SK-N-SH treated with all-trans-retinoic acid at 6 μM for 48 hours (cell line): ENCODE measurements at regions not wholly inside any gene's neighbourhood (a gene's known extent, or its start where the extent isn't known, plus 50 kb on each side); places are given as distances from the start of the nearest gene placed in this dataset.

Experiments used
- ATAC-seq: fragments of 200-7000 bp; cut with Tn5 transposase; 3 replicates; pipeline ENCODE4 v1.9.1; 2020; ENCODE audit warnings: mild to moderate bottlenecking, moderate library complexity
- ARNTL ChIP-seq: fragments of 450-650 bp; formaldehyde crosslinking; IDR thresholded peaks from 2 replicates; pipeline ENCODE4 v1.5.0; 2020; ENCODE audit warnings: low read depth, mild to moderate bottlenecking, moderate library complexity, borderline replicate concordance
- BACH2 ChIP-seq: fragments of 250-450 bp; sonication (Bioruptor Pico); IDR thresholded peaks from 2 replicates; pipeline ENCODE4 v1.9.0; 2021; ENCODE audit warnings: mild to moderate bottlenecking, borderline replicate concordance
- CREB5 ChIP-seq: fragments of 250-450 bp; sonication (Bioruptor Pico); IDR thresholded peaks from 2 replicates; pipeline ENCODE4 v1.5.1; 2020; ENCODE audit warnings: low read depth, mild to moderate bottlenecking, moderate library complexity
- CSDC2 ChIP-seq: fragments of 250-450 bp; sonication (Bioruptor Pico); IDR thresholded peaks from 2 replicates; pipeline ENCODE4 v1.5.0; 2020; ENCODE audit warnings: mild to moderate bottlenecking, moderate library complexity
- CSRNP3 ChIP-seq: fragments of 250-450 bp; sonication (Bioruptor Pico); IDR thresholded peaks from 2 replicates; pipeline ENCODE4 v1.5.1; 2021; ENCODE audit warnings: mild to moderate bottlenecking, moderate library complexity
- ESRRG ChIP-seq: fragments of 250-450 bp; sonication (Bioruptor Pico); IDR thresholded peaks from 2 replicates; pipeline ENCODE4 v1.6.1; 2021; ENCODE audit warnings: mild to moderate bottlenecking
- GLIS3 ChIP-seq: fragments of 250-450 bp; sonication (Bioruptor Pico); IDR thresholded peaks from 2 replicates; pipeline ENCODE4 v1.5.0; 2020; ENCODE audit warnings: mild to moderate bottlenecking, moderate library complexity
- ISL1 ChIP-seq: fragments of 250-450 bp; sonication (Bioruptor Pico); IDR thresholded peaks from 2 replicates; pipeline ENCODE4 v2.1.2; 2022; ENCODE audit warnings: mild to moderate bottlenecking, moderate library complexity
- OSR1 ChIP-seq: fragments of 250-450 bp; sonication (Bioruptor Pico); IDR thresholded peaks from 2 replicates; pipeline ENCODE4 v1.8.0; 2022; ENCODE audit warnings: moderate library complexity, mild to moderate bottlenecking, inconsistent platforms
- PATZ1 ChIP-seq: fragments of 250-450 bp; sonication (Bioruptor Pico); IDR thresholded peaks from 2 replicates; pipeline ENCODE4 v1.8.0; 2020; ENCODE audit warnings: mild to moderate bottlenecking, moderate library complexity, borderline replicate concordance
- POU6F1 ChIP-seq: fragments of 250-450 bp; sonication (Bioruptor Pico); IDR thresholded peaks from 2 replicates; pipeline ENCODE4 v1.8.0; 2021; ENCODE audit warnings: low read depth, mild to moderate bottlenecking, moderate library complexity, borderline replicate concordance
- PPARA ChIP-seq: fragments of 250-450 bp; sonication (Bioruptor Pico); IDR thresholded peaks from 2 replicates; pipeline ENCODE4 v1.5.0; 2020; ENCODE audit warnings: mild to moderate bottlenecking, borderline replicate concordance
- RARB ChIP-seq: fragments of 250-450 bp; sonication (Bioruptor Pico); IDR thresholded peaks from 2 replicates; pipeline ENCODE4 v1.8.0; 2021; ENCODE audit warnings: mild to moderate bottlenecking, moderate library complexity
- SNAI2 ChIP-seq: fragments of 250-450 bp; sonication (Bioruptor Pico); IDR thresholded peaks from 2 replicates; pipeline ENCODE4 v1.5.0; 2020; ENCODE audit warnings: mild to moderate bottlenecking, moderate library complexity
- TCF4 ChIP-seq: fragments of 250-450 bp; sonication (Bioruptor Pico); IDR thresholded peaks from 2 replicates; pipeline ENCODE4 v1.8.0; 2021; ENCODE audit warnings: mild to moderate bottlenecking, moderate library complexity, borderline replicate concordance
- TOX ChIP-seq: fragments of 250-450 bp; sonication (Bioruptor Pico); IDR thresholded peaks from 2 replicates; pipeline ENCODE4 v1.8.0; 2021; ENCODE audit warnings: mild to moderate bottlenecking, moderate library complexity, borderline replicate concordance
- TSHZ2 ChIP-seq: fragments of 250-450 bp; sonication (Bioruptor Pico); IDR thresholded peaks from 2 replicates; pipeline ENCODE4 v1.5.0; 2020; ENCODE audit warnings: mild to moderate bottlenecking, moderate library complexity
- ZC3H10 ChIP-seq: fragments of 250-450 bp; sonication (Bioruptor Pico); IDR thresholded peaks from 2 replicates; pipeline ENCODE4 v1.5.1; 2021; ENCODE audit warnings: mild to moderate bottlenecking, moderate library complexity
- ZFP3 ChIP-seq: fragments of 250-450 bp; sonication (Bioruptor Pico); IDR thresholded peaks from 2 replicates; pipeline ENCODE4 v1.5.0; 2020; ENCODE audit warnings: mild to moderate bottlenecking, moderate library complexity
- ZNF565 ChIP-seq: fragments of 450-650 bp; formaldehyde crosslinking; conservative IDR thresholded peaks from 2 replicates; pipeline ENCODE4 v1.5.0; 2020; ENCODE audit warnings: low read depth, mild to moderate bottlenecking, moderate library complexity
- ZNF70 ChIP-seq: fragments of 450-650 bp; formaldehyde crosslinking; IDR thresholded peaks from 2 replicates; pipeline ENCODE4 v1.5.0; 2020; ENCODE audit warnings: mild to moderate bottlenecking, moderate library complexity
- ZNF8 ChIP-seq: fragments of 450-650 bp; formaldehyde crosslinking; IDR thresholded peaks from 2 replicates; pipeline ENCODE4 v1.5.0; 2020; ENCODE audit warnings: mild to moderate bottlenecking, moderate library complexity

GRCh38 chr11:70584498-70585235 lies 186.3 kb downstream of the CTTN start (continued):
- TF ChIP-seq ISL1 (no peak), ZNF70 (CRISPR knock-in tag) (no peak), GLIS3 (no peak), ESRRG (CRISPR knock-in tag) (no peak), TCF4 (CRISPR knock-in tag) (no peak), OSR1 (no peak), RARB (CRISPR knock-in tag) (no peak), ZC3H10 (CRISPR knock-in tag) (no peak)

- TF ChIP-seq POU6F1 (CRISPR knock-in tag) (no peak), GLIS3 (no peak), TSHZ2 (CRISPR knock-in tag) (no peak), TOX (no peak), OSR1 (no peak), ISL1 (no peak), SNAI2 (CRISPR knock-in tag) (no peak), ZFP3 (no peak), ZC3H10 (CRISPR knock-in tag) (no peak), ZNF565 (CRISPR knock-in tag) (no peak), PPARA (CRISPR knock-in tag) (no peak), CSRNP3 (CRISPR knock-in tag) (no peak)
- no peak for ATAC-seq
Measured at GRCh38 chr11:70585236-70585545, 186.9 kb downstream of the CTTN start.

- TF ChIP-seq POU6F1 (CRISPR knock-in tag) (no peak), CSDC2 (CRISPR knock-in tag) (no peak), OSR1 (no peak), TOX (no peak), ARNTL (no peak), ESRRG (CRISPR knock-in tag) (no peak), ZC3H10 (CRISPR knock-in tag) (no peak), ZNF565 (CRISPR knock-in tag) (no peak), ZFP3 (no peak), ISL1 (no peak), PATZ1 (CRISPR knock-in tag) (no peak), ZNF8 (no peak), BACH2 (CRISPR knock-in tag) (no peak), SNAI2 (CRISPR knock-in tag) (no peak), CREB5 (CRISPR knock-in tag) (no peak)
- no peak for ATAC-seq
Measured at GRCh38 chr11:70586261-70587074, 188.1 kb downstream of the CTTN start.
